Activated T-helper 2 cell treated with anti-CD3 and anti-CD28 coated beads, Interferon-gamma antibody, Interleukin-2, Interleukin-4, amounts not matched to agents 10 μg/mL and 5 μg/mL and 100 μg/mL, durations not matched to agents 14 hours and 24 hours and 36 hours (primary cell): ENCODE measurements at regions not wholly inside any gene's neighbourhood (a gene's known extent, or its start where the extent isn't known, plus 50 kb on each side); places are given as distances from the start of the nearest gene placed in this dataset.
"Not testable (repeated sequence)": the region's sequence is repeated elsewhere in the genome, so short reads cannot be mapped to it uniquely, and the experiment has no call there.

Experiments used
- DNase-seq: peaks from one replicate; pipeline ENCODE4 v3.0.0; 2021; ENCODE audit warnings: low spot score
- H3K27ac Mint-ChIP-seq: one replicate; pipeline ENCODE4 v1.8.0; 2021; ENCODE audit warnings: mixed read lengths
- H3K27me3 Mint-ChIP-seq: one replicate; pipeline ENCODE4 v1.8.0; 2021; ENCODE audit warnings: low read depth, mixed read lengths
- H3K36me3 Mint-ChIP-seq: one replicate; pipeline ENCODE4 v1.8.0; 2021; ENCODE audit warnings: low read depth, mixed read lengths
- H3K4me1 Mint-ChIP-seq: one replicate; pipeline ENCODE4 v1.8.0; 2021; ENCODE audit warnings: low read depth, mixed read lengths
- H3K4me3 Mint-ChIP-seq: one replicate; pipeline ENCODE4 v1.8.0; 2021; ENCODE audit warnings: low read depth, mild to moderate bottlenecking, moderate library complexity, mixed read lengths
- H3K9me3 Mint-ChIP-seq: one replicate; pipeline ENCODE4 v1.8.0; 2021; ENCODE audit warnings: mixed read lengths
- intact Hi-C: fragments of 100-400 bp; cut with micrococcal nuclease; formaldehyde crosslinking; loops from one replicate; pipeline ENCODE4 v1.15.1; 2023

DNA sequence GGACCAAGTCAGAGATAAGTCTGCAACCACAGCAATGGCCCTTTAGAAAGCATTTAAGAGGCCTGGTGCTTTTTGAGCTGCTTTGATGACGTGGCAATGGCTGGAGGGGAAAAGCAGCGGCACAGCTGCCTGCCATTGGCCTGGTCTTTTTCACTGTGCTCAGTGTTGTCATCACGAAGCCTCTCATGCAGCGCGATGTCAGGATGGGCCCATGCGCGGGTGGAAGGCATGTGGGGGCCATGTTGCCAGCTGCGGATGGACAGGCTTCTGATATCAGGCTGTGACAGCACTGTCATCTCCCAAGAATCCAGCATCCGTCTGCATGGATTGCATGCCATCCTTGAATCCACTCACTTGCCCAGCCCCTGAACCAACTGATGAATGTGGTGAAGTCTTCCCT lies 204.5 kb downstream of the ACKR3 start:
- no peaks in the 10 kb centered on the region for H3K9me3 Mint-ChIP-seq
- no peak overlapping the region for H3K27ac Mint-ChIP-seq
- no peak overlapping the region for H3K4me3 Mint-ChIP-seq
- DNase-seq, result no peak
- H3K4me1 Mint-ChIP-seq, result no peaks in the 10 kb centered on the region
- no peaks in the 10 kb centered on the region for H3K36me3 Mint-ChIP-seq
- H3K27me3 Mint-ChIP-seq, result no peaks in the 10 kb centered on the region
- intact Hi-C loops, result no loop called here

DNA sequence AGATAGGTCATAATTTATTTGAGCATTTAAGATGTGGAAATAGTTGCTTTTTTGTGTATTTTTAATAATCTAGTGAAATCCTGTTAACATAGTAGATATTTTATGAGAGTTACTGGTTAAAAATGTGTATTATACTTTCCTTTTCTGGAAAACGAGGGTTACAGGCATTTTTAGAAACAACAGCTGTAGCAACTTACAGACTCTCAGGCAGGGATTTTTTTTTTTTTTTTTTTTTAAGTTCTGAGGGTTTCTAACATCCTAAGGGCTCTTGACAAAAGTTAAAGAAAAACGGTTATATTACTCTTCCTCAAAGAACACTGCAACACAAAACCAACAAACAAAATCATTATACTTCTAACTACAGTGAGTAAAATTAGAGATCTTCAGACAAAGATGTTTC lies 205.9 kb downstream of the ACKR3 start:
- intact Hi-C loops, result no loop called here
- Mint-ChIP-seq H3K9me3 (no peaks in the 10 kb centered on the region), H3K36me3 (no peaks in the 10 kb centered on the region)

DNA sequence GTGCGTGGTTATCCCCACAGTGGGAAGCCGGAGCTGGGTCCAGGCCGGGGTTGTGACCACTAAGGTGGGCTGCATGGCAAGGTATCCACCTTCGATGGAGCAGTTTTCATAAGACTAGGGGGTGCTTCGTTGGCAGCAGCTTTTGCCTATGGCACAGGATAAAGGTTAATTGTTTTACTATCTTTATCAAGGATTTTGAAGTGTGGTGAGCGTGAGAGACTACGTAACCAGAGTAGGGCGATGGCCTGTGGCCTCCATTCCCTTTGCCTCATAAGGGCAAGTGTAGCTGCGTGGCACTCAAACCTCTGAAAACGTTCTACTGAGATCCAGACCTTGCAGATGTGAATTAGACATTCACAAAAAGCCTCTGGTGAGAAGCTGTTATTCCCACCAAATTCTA lies 206.6 kb downstream of the ACKR3 start:
- Mint-ChIP-seq H3K4me3 (no peak overlapping the region), H3K27me3 (no peaks in the 10 kb centered on the region), H3K36me3 (no peaks in the 10 kb centered on the region), H3K9me3 (no peaks in the 10 kb centered on the region), H3K27ac (no peak overlapping the region), H3K4me1 (no peaks in the 10 kb centered on the region)
- intact Hi-C loops, result no loop called here
- DNase-seq, result no peak

More for the DNA sequence above, 205.9 kb downstream of the ACKR3 start:
- DNase-seq, result no peak
- no peaks in the 10 kb centered on the region for H3K27me3 Mint-ChIP-seq
- no peak overlapping the region for H3K4me3 Mint-ChIP-seq
- no peak overlapping the region for H3K27ac Mint-ChIP-seq
- H3K4me1 Mint-ChIP-seq, result no peaks in the 10 kb centered on the region

DNA sequence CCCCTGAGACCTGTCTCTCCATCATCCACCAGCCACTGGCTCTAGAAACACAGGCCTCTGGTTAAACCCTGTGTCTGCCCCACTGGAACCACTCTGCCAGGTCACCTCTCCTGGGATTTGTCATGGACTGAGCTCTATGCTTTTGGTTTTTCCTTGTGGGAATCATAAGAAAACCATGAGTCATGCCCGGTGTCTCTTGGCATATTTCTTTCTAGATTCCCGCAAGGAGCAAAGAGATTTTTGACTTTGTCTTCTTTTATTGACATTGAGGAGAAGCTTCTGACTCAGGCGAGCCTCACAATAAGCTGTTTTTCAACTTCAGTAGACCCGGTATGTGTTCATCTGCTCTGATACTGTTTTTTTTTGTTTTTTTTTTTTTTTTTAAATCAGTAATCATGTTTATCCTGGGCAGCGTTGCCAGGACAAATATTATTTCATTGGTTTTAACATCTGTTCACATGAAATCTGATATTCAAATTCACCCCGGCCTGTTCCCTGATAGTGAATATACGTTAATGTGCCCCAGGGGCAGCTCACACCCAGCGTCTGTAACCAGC lies 207.1 kb downstream of the ACKR3 start:
- no peaks in the 10 kb centered on the region for H3K4me1 Mint-ChIP-seq
- H3K27me3 Mint-ChIP-seq, result no peaks in the 10 kb centered on the region
- no peak overlapping the region for H3K4me3 Mint-ChIP-seq
- H3K9me3 Mint-ChIP-seq, result no peaks in the 10 kb centered on the region
- intact Hi-C loops, result no loop called here
- H3K27ac Mint-ChIP-seq, result no peak overlapping the region
- no peak for DNase-seq
- H3K36me3 Mint-ChIP-seq, result no peaks in the 10 kb centered on the region

DNA sequence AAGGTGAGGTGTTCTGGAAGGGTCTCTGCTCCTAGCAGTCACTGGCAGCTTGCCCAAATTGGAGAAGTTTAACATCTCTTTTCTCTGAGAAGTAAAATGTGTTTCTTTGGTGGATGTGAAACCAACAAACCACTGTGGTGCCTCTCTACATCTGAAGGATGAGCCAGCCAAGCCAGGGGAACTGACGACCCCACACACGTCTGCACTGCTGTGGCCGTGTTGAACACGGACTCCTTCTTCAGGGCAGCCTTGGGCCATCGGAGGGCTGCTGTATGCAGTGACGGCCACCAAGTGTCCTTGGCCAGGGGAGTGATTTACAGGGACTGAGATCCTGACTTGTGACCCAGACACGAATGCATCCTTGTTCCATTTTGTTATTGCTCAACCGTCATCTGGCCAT lies 207.8 kb downstream of the ACKR3 start:
- no peaks in the 10 kb centered on the region for H3K9me3 Mint-ChIP-seq

DNA sequence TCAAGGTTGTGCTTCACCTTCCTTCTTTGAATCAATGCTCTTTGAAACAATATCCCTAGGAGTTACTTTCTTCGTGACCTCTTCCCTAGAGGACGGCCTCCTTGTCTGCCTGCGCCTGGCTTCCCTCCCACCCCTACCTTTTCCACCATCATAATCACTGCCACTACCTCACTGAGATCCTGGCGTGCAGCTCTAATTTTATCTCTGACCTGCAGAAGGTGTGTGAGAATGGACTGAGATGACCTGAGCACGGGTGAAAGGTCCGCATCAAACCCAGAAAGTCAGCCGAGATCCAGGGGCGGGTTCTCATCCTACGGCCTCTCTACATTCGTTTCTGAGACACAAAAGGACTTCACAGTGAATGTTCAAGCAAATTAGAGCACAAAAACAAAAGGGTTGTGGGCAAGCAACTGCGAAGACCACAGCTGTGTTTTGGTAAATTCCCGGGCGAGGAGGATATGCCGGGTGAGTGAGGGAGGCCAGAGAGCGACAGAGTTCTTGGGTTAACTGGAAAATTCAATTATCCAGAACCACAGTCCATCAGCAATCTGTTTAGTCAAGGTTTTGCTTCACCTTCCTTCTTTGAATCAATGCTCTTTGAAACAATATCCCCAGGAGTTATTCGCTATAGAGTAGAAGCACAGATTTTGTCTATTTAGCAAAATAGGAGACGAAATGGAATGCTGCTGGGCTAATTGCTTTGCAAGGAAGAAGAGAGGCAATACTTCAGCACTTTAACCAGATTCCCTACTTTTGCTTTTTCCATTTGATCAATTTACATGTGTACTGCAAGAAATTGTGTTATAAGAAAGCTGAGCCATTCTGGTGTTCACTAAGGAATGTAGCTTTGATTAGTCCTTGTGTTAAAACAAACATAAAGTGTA lies 212.6 kb downstream of the ACKR3 start:
- peaks cover 4% of the 10 kb centered on the region for H3K27me3 Mint-ChIP-seq
- H3K27ac Mint-ChIP-seq, result no peak overlapping the region
- no peak overlapping the region for H3K4me3 Mint-ChIP-seq
- DNase-seq, result no peak
- intact Hi-C loops, result no loop called here
- no peaks in the 10 kb centered on the region for H3K4me1 Mint-ChIP-seq
- no peaks in the 10 kb centered on the region for H3K9me3 Mint-ChIP-seq
- no peaks in the 10 kb centered on the region for H3K36me3 Mint-ChIP-seq

More for the DNA sequence above, 207.8 kb downstream of the ACKR3 start:
- intact Hi-C loops, result no loop called here
- Mint-ChIP-seq H3K4me1 (no peaks in the 10 kb centered on the region), H3K27me3 (peaks cover 4% of the 10 kb centered on the region), H3K27ac (no peak overlapping the region), H3K4me3 (no peak overlapping the region), H3K36me3 (no peaks in the 10 kb centered on the region)
- no peak for DNase-seq

DNA sequence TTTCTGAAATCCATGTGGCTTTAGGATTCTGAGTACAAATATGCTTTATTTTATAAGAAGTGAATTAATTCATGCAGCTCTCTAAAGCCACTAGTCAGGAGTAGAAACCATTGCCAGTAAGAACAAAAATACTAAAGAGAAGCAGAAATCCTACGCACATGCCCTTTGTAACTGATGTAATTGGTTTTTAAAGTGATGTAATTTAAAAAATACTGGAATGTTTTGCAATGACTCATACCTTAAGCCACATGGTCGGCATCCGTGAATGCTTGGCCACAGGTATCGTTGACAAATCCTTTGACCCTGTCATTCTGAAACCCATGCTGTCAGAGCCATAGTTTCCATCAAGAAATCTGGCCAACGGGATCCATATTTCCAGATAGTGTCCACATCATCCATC lies 213.3 kb downstream of the ACKR3 start:
- Mint-ChIP-seq H3K4me1 (no peaks in the 10 kb centered on the region), H3K36me3 (no peaks in the 10 kb centered on the region), H3K27ac (no peak overlapping the region), H3K4me3 (no peak overlapping the region), H3K27me3 (peaks cover 4% of the 10 kb centered on the region), H3K9me3 (no peaks in the 10 kb centered on the region)
- intact Hi-C loops, result no loop called here
- no peak for DNase-seq

DNA sequence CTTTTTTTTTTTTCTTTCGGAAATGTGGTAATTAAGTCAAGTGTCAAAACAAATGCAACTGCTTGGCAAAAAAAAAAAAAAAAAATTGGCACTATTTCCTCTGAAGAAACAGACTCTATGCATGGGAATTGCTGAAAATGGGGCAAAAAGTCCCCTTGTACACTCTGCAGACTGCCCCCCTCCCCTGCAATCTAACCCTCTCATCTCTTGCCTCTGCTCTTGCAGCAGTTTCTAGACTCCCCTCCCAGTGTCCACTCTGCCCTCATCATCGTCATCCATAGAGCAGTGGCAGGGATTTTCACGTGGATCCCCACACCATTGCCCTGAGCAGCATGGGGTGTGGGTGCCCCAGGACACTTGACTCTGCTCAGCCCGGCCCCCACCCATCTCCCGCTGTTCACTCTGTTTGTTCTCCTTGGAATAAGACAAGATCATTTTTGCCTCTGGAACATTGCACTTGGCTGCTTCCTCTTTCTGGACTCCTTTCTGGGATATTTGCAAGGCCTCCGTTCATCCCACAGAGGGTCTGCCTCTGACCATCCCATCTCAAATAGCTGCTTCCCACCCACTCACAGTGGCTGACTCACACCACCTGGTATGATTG lies 213.9 kb downstream of the ACKR3 start:
- Mint-ChIP-seq H3K27ac (no peak overlapping the region), H3K4me3 (no peak overlapping the region), H3K9me3 (no peaks in the 10 kb centered on the region), H3K36me3 (no peaks in the 10 kb centered on the region), H3K4me1 (no peaks in the 10 kb centered on the region), H3K27me3 (peaks cover 4% of the 10 kb centered on the region)
- intact Hi-C loops, result no loop called here
- no peak for DNase-seq

DNA sequence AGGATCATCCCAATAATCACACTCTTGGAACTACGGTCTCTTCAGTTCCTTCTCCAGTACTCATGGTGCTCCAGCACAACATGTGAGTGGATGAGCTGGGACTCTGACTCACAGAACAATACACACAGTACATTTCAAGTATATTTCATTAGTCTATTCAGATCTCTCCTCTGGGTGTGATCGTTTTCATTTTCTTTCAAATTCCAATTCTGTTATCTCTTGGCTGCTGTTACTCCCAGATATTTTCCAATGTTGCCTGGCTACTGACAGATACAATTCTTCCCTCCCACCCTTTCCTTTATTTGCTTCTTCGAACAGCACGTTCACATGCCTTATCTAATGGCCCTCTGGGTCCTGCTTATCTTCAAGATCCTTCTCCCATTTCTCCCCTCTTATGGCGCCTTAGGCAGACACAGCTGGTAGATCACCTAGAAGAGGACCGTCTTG lies 216.0 kb downstream of the ACKR3 start:
- Mint-ChIP-seq H3K27me3 (peaks cover 7% of the 10 kb centered on the region), H3K9me3 (no peaks in the 10 kb centered on the region)
- intact Hi-C loops, result no loop called here

DNA sequence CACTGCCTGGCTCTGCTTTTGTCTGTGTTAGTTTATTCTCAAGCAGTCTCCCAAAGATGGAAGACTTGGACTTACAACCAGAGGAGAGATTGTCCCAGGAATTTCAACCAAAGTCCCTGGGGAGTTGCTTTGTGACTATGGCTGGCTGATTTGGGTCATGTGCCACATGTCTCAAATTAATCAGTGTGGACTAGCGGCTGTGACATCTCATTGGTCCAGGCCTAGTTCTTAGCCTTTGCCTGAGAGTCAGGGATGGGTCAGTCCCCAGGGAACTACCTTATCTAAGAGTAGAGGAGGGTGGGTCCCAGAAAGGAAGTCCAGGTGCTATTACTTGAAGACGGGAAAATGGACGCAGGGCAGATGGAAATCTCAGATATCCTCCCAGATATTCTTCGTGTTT lies 217.1 kb downstream of the ACKR3 start:
- no peak overlapping the region for H3K4me3 Mint-ChIP-seq
- H3K27me3 Mint-ChIP-seq, result peaks cover 7% of the 10 kb centered on the region
- no peaks in the 10 kb centered on the region for H3K4me1 Mint-ChIP-seq
- H3K9me3 Mint-ChIP-seq, result no peaks in the 10 kb centered on the region
- no peak overlapping the region for H3K27ac Mint-ChIP-seq
- DNase-seq, result no peak
- intact Hi-C loops, result no loop called here
- H3K36me3 Mint-ChIP-seq, result no peaks in the 10 kb centered on the region

More for the DNA sequence above, 216.0 kb downstream of the ACKR3 start:
- Mint-ChIP-seq H3K27ac (no peak overlapping the region), H3K36me3 (no peaks in the 10 kb centered on the region), H3K4me3 (no peak overlapping the region), H3K4me1 (no peaks in the 10 kb centered on the region)
- DNase-seq, result no peak

DNA sequence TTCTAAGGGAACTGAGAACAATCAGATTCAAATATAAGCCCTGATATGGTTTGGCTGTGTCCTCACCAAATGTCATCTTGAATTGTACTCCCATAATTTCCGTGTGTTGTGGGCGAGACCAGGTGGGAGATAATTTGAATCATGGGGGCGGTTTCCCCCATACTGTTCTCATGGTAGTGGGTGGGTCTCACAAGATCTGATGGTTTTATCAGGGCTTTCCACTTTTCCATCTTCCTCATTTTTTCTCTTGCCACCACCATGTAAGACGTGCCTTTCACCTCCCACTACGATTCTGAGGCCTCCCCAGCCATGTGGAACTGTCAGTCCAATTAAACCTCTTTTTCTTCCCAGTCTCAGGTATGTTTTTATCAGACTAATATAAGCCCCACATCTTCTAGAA lies 217.8 kb downstream of the ACKR3 start:
- H3K27ac Mint-ChIP-seq, H3K9me3 Mint-ChIP-seq, intact Hi-C loops, H3K27me3 Mint-ChIP-seq, DNase-seq, H3K36me3 Mint-ChIP-seq, H3K4me1 Mint-ChIP-seq, H3K4me3 Mint-ChIP-seq: not testable (repeated sequence)

DNA sequence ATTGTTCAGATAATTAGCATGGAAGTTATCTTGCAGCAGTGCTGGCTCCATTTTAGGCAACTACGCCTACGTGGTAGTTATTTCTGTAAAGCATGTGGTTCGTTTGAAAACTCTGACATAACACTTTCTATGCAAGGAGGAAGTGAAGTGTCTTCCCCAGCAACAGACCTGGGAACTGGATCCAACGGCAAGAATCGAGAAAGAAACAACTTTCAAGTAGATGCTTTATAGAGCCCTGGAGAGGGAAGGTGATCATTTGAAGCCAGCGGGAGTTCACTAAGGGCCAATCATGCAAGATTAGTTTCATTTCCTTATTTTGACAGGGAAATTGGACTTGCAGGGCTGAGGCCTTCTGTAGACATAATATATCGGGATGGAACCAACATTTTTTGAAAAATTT lies 218.3 kb downstream of the ACKR3 start:
- DNase-seq, result no peak
- H3K36me3 Mint-ChIP-seq, result no peaks in the 10 kb centered on the region
- no peaks in the 10 kb centered on the region for H3K9me3 Mint-ChIP-seq
- no peak overlapping the region for H3K4me3 Mint-ChIP-seq
- intact Hi-C loops, result no loop called here
- peaks cover 3% of the 10 kb centered on the region for H3K27me3 Mint-ChIP-seq
- no peak overlapping the region for H3K27ac Mint-ChIP-seq
- no peaks in the 10 kb centered on the region for H3K4me1 Mint-ChIP-seq

DNA sequence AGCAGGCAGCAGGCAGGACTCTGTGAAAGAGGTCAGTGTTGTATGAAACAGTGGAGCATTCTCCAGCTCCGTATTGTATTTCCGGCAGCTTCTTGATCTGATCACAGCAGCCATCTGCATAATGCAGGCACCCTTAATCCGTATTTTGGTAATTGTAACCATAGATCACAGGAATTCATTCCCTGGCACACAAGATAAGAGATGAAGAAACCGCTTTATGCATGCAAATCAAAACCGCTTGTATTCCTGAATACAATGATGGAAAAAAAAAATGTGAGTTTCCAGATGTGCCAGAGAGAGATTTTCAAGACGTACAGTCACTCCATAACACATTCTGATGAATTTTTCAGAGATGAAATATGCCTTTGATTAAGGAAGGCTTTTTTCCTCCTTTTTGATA lies 221.3 kb downstream of the ACKR3 start:
- H3K27ac Mint-ChIP-seq, result no peak overlapping the region
- H3K4me3 Mint-ChIP-seq, result no peak overlapping the region
- no peaks in the 10 kb centered on the region for H3K36me3 Mint-ChIP-seq
- no peaks in the 10 kb centered on the region for H3K9me3 Mint-ChIP-seq
- DNase-seq, result no peak
- intact Hi-C loops, result no loop called here
- H3K27me3 Mint-ChIP-seq, result peaks cover 3% of the 10 kb centered on the region
- H3K4me1 Mint-ChIP-seq, result no peaks in the 10 kb centered on the region
